ENCODE measurements at regions not wholly inside any gene's neighbourhood (a gene's known extent, or its start where the extent isn't known, plus 50 kb on each side); places are given as distances from the start of the nearest gene placed in this dataset.

- DNase-seq (ENCODE audit: extremely low spot score) = no peak
- Histone ChIP-seq H3K4me3 (no peak overlapping the region), H3K27ac (replicated peaks in 1 of 4) (no peak overlapping the region), H3K4me1 (no peaks in the 10 kb centered on the region), H3K36me3 (no peaks in the 10 kb centered on the region), H3K27me3 (no peaks in the 10 kb centered on the region), H3K9me3 (no peaks in the 10 kb centered on the region)
- WGBS = 90% methylated on average over 5 of the region's 5 CpGs
- intact Hi-C loops (cut with DNase I) = no loop called here
- TF ChIP-seq POLR2A (IDR thresholded peaks at IDR 0.05; ENCODE audit: low read depth) (no peak), POLR2AphosphoS5 (IDR thresholded peaks at IDR 0.05) (no peak), EP300 (IDR thresholded peaks at IDR 0.05) (no peak), CTCF (IDR thresholded peaks at IDR 0.05) (no peak)
Measured at GRCh38 chr13:65456150-65456912, 1773.8 kb downstream of the PCDH9 start.

- H3K27me3 ChIP-seq = no peaks in the 10 kb centered on the region
- H3K4me3 ChIP-seq = no peak overlapping the region
- WGBS = 90% methylated on average over 4 of the region's 4 CpGs
- TF ChIP-seq CTCF (IDR thresholded peaks at IDR 0.05) (no peak), EP300 (IDR thresholded peaks at IDR 0.05) (no peak), POLR2A (IDR thresholded peaks at IDR 0.05; ENCODE audit: low read depth) (no peak), POLR2AphosphoS5 (IDR thresholded peaks at IDR 0.05) (no peak)
- no peaks in the 10 kb centered on the region for H3K36me3 ChIP-seq
- intact Hi-C loops (cut with DNase I) = no loop called here
- H3K4me1 ChIP-seq = no peaks in the 10 kb centered on the region
- no peak for DNase-seq (ENCODE audit: extremely low spot score)
- H3K27ac ChIP-seq (replicated peaks in 1 of 4) = no peak overlapping the region
- H3K9me3 ChIP-seq = no peaks in the 10 kb centered on the region
Measured at GRCh38 chr13:65454403-65454802, 1775.7 kb downstream of the PCDH9 start.

GRCh38 chr13:65453982-65454381 lies 1776.2 kb downstream of the PCDH9 start:
- Histone ChIP-seq H3K36me3 (no peaks in the 10 kb centered on the region), H3K27me3 (no peaks in the 10 kb centered on the region), H3K9me3 (no peaks in the 10 kb centered on the region), H3K27ac (replicated peaks in 1 of 4) (no peak overlapping the region), H3K4me1 (no peaks in the 10 kb centered on the region), H3K4me3 (no peak overlapping the region)
- WGBS = 52% methylated on average over 2 of the region's 2 CpGs
- intact Hi-C loops (cut with DNase I) = no loop called here
- no peak for DNase-seq (ENCODE audit: extremely low spot score)
- TF ChIP-seq POLR2A (IDR thresholded peaks at IDR 0.05; ENCODE audit: low read depth) = no peak
- TF ChIP-seq POLR2AphosphoS5 (IDR thresholded peaks at IDR 0.05) = no peak
- TF ChIP-seq EP300 (IDR thresholded peaks at IDR 0.05) = no peak
- TF ChIP-seq CTCF (IDR thresholded peaks at IDR 0.05) = no peak

- Histone ChIP-seq H3K27me3 (no peaks in the 10 kb centered on the region), H3K9me3 (peaks cover 0 to 11% (median 4%) of the 10 kb centered on the region in 4 donors), H3K27ac (replicated peaks in 1 of 4) (no peak overlapping the region), H3K36me3 (no peaks in the 10 kb centered on the region), H3K4me3 (no peak overlapping the region), H3K4me1 (no peaks in the 10 kb centered on the region)
- no peak for DNase-seq (ENCODE audit: extremely low spot score)
- TF ChIP-seq EP300 (IDR thresholded peaks at IDR 0.05) (no peak), POLR2AphosphoS5 (IDR thresholded peaks at IDR 0.05) (no peak), POLR2A (IDR thresholded peaks at IDR 0.05; ENCODE audit: low read depth) (no peak), CTCF (IDR thresholded peaks at IDR 0.05) (no peak)
- intact Hi-C loops (cut with DNase I) = no loop called here
Measured at GRCh38 chr13:65445340-65445739, 1784.8 kb downstream of the PCDH9 start.

GRCh38 chr13:65435590-65435989 lies 1794.5 kb downstream of the PCDH9 start:
- Histone ChIP-seq H3K27me3 (no peaks in the 10 kb centered on the region), H3K36me3 (no peaks in the 10 kb centered on the region), H3K4me1 (no peaks in the 10 kb centered on the region), H3K27ac (replicated peaks in 1 of 4) (no peak overlapping the region), H3K4me3 (no peak overlapping the region), H3K9me3 (peaks cover 0 to 21% (median 12%) of the 10 kb centered on the region in 4 donors)
- no peak for TF ChIP-seq POLR2A (IDR thresholded peaks at IDR 0.05; ENCODE audit: low read depth)
- no peak for TF ChIP-seq EP300 (IDR thresholded peaks at IDR 0.05)
- TF ChIP-seq POLR2AphosphoS5 (IDR thresholded peaks at IDR 0.05) = no peak
- TF ChIP-seq CTCF (IDR thresholded peaks at IDR 0.05) = no peak
- intact Hi-C loops (cut with DNase I) = no loop called here
- WGBS = 87% methylated on average over 5 of the region's 7 CpGs
- no peak for DNase-seq (ENCODE audit: extremely low spot score)

All from esophagus muscularis mucosa (tissue), 4 donors.